Transverse colon (tissue), 3 donors: ENCODE measurements at regions not wholly inside any gene's neighbourhood (a gene's known extent, or its start where the extent isn't known, plus 50 kb on each side); places are given as distances from the start of the nearest gene placed in this dataset.
"Not testable (repeated sequence)": the region's sequence is repeated elsewhere in the genome, so short reads cannot be mapped to it uniquely, and the experiment has no call there.

ENCODE experiments used
- CTCF ChIP-seq, 5 experiments: fragments of 200-600 bp in 3 of 5; fragments of 450-650 bp in 2 of 5; sonication (generic) in 3 of 5; IDR thresholded peaks; 1 replicate in 2 of 5; 2 replicates in 3 of 5; pipeline ENCODE4 v1.5.1; 2016 to 2017; ENCODE audit warnings: antibody characterized with exemption in 5 of 5, inconsistent platforms in 3 of 5, mild to moderate bottlenecking in 2 of 5, moderate library complexity in 1 of 5
- EP300 ChIP-seq: sonication (generic); formaldehyde crosslinking; IDR thresholded peaks from one replicate; pipeline ENCODE4 v1.6.1; 2017; ENCODE audit warnings: antibody characterized with exemption, low read depth

- not testable (repeated sequence) for TF ChIP-seq CTCF (IDR thresholded peaks at IDR 0.05); EP300
Observed at GRCh38 chr4:158367932-158368441, 153.7 kb upstream of the RXFP1 start.
